Fibroblast of the aortic adventitia (primary cell): ENCODE measurements at regions not wholly inside any gene's neighbourhood (a gene's known extent, or its start where the extent isn't known, plus 50 kb on each side); places are given as distances from the start of the nearest gene placed in this dataset.
A peak's percentile ranks its signal among the peaks of the same experiment; 100 is the strongest.

Experiments
- DNase-seq: peaks from one replicate; pipeline ENCODE4 v3.0.0-alpha.2; 2010; ENCODE audit warnings: low read depth
- H3K4me3 ChIP-seq: 2 replicates; pipeline ENCODE4 v1.5.1; 2011; ENCODE audit warnings: low read depth, mild to moderate bottlenecking, control low read depth, low read length, moderate library complexity
- TF ChIP-seq, protein P1 (sequence below): IDR thresholded peaks from 2 replicates; pipeline ENCODE4 v1.5.1; 2011; ENCODE audit warnings: mild to moderate bottlenecking, low read length, control low read depth, inconsistent platforms; ENCODE audit not compliant: insufficient read depth

DNA sequence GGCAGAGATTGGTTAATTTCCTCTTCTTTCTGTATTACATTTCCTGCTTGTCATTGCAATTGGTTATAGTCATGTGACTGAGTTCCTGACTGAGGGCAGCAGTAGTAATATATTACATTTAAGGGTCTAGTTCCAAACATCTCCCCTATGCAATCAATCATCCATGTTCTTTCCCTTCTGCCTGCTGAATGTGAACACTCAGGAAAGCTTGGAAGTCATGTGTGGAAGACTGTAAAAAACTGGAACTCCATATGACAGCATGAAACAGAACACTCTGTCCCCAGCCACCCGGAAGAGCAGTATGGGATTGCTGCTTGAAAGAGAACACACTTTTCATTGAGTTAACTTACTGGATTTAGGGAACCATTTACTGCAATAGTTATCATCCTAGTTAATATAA is 459.7 kb upstream of the SEMA3A start:
- TF ChIP-seq, protein P1, sequence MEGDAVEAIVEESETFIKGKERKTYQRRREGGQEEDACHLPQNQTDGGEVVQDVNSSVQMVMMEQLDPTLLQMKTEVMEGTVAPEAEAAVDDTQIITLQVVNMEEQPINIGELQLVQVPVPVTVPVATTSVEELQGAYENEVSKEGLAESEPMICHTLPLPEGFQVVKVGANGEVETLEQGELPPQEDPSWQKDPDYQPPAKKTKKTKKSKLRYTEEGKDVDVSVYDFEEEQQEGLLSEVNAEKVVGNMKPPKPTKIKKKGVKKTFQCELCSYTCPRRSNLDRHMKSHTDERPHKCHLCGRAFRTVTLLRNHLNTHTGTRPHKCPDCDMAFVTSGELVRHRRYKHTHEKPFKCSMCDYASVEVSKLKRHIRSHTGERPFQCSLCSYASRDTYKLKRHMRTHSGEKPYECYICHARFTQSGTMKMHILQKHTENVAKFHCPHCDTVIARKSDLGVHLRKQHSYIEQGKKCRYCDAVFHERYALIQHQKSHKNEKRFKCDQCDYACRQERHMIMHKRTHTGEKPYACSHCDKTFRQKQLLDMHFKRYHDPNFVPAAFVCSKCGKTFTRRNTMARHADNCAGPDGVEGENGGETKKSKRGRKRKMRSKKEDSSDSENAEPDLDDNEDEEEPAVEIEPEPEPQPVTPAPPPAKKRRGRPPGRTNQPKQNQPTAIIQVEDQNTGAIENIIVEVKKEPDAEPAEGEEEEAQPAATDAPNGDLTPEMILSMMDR: no peak
- H3K4me3 ChIP-seq: no peak overlapping the region
- DNase-seq: no peak

DNA sequence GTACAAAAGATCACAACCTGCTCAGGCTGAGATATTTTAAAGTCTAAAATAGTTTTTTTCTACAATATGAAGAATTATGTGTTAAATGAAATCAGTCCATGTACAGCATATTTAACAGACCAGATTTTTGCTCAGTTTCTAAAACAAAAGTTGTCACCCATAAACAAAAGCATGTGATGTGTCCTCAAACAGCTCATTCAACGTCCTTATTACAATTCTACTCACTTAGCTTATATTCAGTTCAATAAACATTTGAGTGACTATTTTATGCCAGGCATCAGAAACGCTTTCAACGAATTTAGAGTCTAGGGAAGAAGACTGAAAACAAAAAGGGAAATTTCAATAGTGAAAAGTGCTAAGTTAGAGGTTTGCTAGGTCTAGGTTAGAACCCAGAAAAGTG is 457.3 kb upstream of the SEMA3A start:
- TF ChIP-seq, protein P1: no peak
- no peak for DNase-seq
- H3K4me3 ChIP-seq: no peak overlapping the region

DNA sequence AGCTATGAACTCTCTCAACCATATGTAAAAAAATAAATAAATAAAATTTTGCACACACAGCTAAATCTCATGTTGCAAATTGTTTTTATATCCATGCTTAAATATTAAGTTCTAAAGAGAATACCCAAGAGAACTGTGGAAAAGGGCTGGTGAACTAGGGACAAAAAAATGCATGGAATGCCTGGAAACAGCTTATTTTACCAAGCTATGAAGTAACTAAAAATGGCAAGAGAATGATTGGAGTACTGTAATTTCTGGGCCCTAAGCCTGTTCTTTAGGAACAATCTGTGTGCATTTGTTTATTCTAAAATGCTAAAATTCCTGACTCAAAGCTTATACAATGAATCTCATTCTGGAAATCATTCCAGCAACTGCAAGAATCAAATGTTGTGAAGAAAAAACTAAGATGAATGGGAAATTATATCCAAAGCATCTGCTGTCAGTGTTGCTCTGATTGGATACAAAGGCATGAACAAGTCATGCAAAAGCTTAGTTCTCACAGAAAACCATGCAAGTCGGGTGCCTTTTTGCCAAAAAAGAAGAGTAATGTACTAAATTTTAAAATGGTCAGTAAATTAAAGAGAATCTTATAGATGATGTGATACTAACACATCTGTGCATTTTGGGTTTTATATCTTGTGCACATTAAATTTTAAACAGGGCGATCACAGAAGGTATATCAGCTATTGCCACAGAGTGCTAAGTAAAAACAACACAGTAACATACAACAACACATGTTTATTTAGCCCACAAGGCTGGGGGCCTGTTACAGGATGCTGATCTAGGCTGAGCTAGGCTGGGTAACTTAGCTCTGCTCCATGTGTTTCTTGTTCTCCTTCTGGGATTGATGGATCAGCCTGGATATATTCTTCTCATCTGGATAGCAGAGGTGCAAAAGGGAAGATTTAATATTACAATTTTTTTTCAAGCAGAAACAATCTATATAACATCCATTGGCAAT is 453.5 kb upstream of the SEMA3A start:
- DNase-seq: peak; percentile 96
- H3K4me3 ChIP-seq: no peak overlapping the region
- TF ChIP-seq, protein P1: no peak

DNA sequence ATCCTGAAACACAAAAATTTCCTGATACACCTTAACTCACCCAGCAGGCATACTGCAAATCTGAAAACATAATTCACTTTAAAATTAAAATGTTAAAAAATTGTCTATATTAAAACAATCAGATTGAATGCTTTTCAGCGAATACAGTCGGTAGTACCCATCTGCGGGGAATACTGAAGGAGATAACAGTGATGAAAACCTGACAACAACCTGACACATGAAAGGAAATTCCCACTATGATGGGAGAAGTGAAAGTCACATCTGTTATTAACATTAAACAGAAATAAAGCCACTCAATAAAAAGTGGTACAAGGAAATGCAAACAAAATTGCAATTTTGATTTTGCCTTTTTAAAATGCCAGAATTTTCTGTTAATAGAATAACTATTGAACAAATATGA is 448.0 kb upstream of the SEMA3A start:
- H3K4me3 ChIP-seq: no peak overlapping the region
- TF ChIP-seq, protein P1: no peak
- no peak for DNase-seq

DNA sequence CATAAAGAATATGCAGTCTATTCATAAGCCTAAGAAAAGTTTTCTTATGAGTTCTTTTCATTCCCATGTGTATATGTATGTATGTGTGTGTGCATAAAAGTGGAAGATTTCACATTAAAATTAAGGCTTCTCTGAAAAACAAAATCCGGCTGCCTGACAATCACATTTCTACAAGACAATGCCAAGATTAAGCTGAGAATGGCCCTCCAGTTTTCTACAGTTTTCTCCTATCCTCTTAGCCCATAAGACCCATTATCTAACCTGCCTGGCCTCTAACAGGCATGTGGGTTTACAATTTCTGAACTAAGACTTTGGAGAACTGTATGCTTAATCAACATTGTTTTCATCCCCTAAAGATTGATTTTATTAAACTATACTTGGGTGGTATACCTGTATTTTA is 446.0 kb upstream of the SEMA3A start:
- TF ChIP-seq, protein P1: no peak
- no peak overlapping the region for H3K4me3 ChIP-seq
- DNase-seq: no peak

DNA sequence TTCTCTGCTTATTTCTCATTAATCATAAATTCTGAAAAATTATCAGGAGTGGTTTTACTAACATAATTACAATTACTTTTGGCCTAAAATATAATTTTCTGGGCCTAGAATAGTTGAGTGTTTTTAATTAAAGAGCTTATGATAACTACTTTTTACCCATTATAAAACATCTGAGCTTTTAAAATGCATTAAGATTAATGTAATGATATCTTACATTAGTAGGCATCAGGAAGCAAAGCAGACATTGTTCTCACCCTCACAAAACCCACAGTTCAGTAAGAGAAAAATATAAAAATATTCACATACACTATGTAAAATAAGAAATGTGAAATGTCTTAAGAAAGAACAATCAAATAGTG is 443.7 kb upstream of the SEMA3A start:
- TF ChIP-seq, protein P1: no peak
- H3K4me3 ChIP-seq: no peak overlapping the region
- DNase-seq: no peak
